ENCODE measurements at regions not wholly inside any gene's neighbourhood (a gene's known extent, or its start where the extent isn't known, plus 50 kb on each side); places are given as distances from the start of the nearest gene placed in this dataset.

- TF ChIP-seq TCF7L2 (IDR thresholded peaks at IDR 0.05; ENCODE audit: borderline replicate concordance, low read depth, low read length) (no peak), ZNF140 (tag by site-specific recombination; IDR thresholded peaks at IDR 0.05) (no peak), ZBTB7A (tag by site-specific recombination; IDR thresholded peaks at IDR 0.05; ENCODE audit: low read depth) (no peak), ZNF10 (tag by site-specific recombination; IDR thresholded peaks at IDR 0.05) (no peak), BCL11A (tag by site-specific recombination; IDR thresholded peaks at IDR 0.05; ENCODE audit: low read depth) (no peak)
- TF ChIP-seq, protein P1, sequence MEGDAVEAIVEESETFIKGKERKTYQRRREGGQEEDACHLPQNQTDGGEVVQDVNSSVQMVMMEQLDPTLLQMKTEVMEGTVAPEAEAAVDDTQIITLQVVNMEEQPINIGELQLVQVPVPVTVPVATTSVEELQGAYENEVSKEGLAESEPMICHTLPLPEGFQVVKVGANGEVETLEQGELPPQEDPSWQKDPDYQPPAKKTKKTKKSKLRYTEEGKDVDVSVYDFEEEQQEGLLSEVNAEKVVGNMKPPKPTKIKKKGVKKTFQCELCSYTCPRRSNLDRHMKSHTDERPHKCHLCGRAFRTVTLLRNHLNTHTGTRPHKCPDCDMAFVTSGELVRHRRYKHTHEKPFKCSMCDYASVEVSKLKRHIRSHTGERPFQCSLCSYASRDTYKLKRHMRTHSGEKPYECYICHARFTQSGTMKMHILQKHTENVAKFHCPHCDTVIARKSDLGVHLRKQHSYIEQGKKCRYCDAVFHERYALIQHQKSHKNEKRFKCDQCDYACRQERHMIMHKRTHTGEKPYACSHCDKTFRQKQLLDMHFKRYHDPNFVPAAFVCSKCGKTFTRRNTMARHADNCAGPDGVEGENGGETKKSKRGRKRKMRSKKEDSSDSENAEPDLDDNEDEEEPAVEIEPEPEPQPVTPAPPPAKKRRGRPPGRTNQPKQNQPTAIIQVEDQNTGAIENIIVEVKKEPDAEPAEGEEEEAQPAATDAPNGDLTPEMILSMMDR (tag by site-specific recombination; IDR thresholded peaks at IDR 0.05), result no peak
- TF ChIP-seq, protein P2, sequence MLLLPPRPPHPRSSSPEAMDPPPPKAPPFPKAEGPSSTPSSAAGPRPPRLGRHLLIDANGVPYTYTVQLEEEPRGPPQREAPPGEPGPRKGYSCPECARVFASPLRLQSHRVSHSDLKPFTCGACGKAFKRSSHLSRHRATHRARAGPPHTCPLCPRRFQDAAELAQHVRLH (tag by site-specific recombination; IDR thresholded peaks at IDR 0.05), result no peak
Observed at GRCh38 chr5:136613230-136613629, 247.9 kb upstream of the TRPC7 start.

Measured in HEK293 (cell line).